DMS53 treated with DMSO at 0.1 percent for 48 hours (cell line): ENCODE measurements at regions not wholly inside any gene's neighbourhood (a gene's known extent, or its start where the extent isn't known, plus 50 kb on each side); places are given as distances from the start of the nearest gene placed in this dataset.
"Not testable (repeated sequence)": the region's sequence is repeated elsewhere in the genome, so short reads cannot be mapped to it uniquely, and the experiment has no call there.

Experiments
- DNase-seq: peaks from one replicate; lab custom pipeline; 2025; ENCODE audit not compliant: unreplicated experiment; lab: John Stamatoyannopoulos, UW

DNA sequence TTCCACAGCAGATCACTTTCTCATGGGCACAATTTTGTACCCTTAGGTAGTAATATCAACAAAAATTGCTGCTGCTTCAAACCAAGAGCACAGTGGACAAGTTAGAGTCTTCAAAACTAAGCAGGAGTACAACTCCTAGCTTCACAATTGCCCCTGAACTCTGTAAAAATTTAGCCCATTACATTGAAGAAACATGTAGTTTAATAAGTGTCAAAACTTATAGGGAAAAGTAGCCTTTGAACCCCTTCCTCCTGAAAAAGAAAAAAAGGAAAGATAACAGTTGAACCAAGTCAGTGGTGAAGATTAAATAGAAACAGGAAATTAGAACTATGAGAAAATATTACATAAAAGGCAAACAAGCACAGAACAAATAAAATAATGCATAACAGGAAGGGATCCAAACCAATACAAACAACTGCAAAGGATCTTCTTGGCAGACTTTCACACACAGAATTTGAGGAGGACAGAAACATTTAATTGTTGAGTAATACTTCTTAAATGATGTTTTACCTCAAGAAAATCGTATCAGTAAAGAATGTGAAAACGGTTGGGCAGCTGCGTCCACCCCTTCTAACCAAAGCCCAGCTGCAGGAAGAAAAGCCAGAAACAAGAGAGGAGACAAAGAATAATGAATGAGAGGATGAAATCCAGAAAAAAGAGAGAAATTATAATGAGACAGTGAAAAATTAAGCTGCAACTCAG lies 636.0 kb downstream of the NR2F1-AS1 start:
- peak; percentile 29 for DNase-seq

- no peak for DNase-seq
These were observed 636.7 kb downstream of the NR2F1-AS1 start for GRCh38 chr5:92944337-92944736.

GRCh38 chr5:92942762-92943161 lies 638.3 kb downstream of the NR2F1-AS1 start:
- DNase-seq: no peak

- no peak for DNase-seq
These were observed 639.2 kb downstream of the NR2F1-AS1 start for GRCh38 chr5:92941806-92942205.

GRCh38 chr5:92939428-92939827 lies 641.6 kb downstream of the NR2F1-AS1 start:
- no peak for DNase-seq

DNA sequence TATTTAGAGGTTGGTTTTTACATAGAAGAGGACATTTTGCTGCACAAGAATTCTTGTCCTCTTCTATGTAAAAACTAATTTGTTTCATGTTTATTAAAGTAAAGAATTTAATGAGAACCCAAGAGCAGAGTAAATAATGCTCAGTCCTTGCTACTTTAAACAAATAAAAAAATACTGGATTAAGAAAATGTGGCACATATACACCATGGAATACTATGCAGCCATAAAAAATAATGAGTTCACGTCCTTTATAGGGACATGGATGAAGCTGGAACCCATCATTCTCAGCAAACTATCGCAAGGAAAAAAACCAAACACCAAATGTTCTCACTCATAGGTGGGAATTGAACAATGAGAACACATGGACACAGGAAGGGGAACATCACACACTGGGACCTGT lies 643.6 kb downstream of the NR2F1-AS1 start:
- DNase-seq: not testable (repeated sequence)

DNA sequence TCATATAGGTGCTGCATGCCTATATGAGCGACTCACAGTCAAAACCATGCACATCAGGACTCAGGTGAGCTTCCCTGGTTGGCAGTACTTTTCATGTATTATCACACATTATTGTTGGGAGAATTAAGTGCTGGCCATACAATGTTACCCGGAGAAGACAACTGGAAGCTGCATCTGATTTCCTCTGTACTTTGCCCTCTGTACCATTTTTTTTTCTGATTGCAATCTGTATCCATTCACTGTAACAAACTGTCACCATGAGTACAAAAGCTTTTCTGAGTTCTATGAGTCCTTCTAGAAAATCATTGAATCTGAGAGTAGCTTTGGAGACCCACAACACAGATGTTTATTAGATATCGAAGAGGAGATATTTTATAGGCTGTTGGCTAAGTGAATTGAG lies 651.0 kb downstream of the NR2F1-AS1 start:
- no peak for DNase-seq

DNA sequence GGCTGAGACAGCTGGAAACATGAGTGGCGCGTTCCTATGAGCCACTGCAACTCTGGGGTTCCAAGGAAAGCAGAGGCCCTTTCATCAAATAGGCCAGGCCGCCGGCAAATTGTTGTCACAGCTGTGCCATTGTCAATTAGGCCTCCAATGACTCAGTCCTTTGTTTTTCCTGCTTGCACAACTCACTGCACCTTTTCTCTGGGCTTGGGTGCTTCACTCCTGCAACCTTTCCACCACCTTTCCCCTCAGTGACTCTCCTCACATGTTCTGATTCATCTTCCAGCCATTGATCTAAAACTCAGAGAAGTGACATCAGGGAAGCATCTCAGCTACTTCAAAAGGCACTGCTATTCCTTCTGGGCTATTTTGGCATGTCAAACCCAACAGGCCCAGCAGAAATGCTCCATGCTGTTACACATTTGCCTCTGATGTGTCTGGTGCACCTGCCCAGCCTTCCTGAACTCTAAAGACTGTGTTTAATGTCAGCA lies 653.7 kb downstream of the NR2F1-AS1 start:
- DNase-seq: peak; percentile 96

DNA sequence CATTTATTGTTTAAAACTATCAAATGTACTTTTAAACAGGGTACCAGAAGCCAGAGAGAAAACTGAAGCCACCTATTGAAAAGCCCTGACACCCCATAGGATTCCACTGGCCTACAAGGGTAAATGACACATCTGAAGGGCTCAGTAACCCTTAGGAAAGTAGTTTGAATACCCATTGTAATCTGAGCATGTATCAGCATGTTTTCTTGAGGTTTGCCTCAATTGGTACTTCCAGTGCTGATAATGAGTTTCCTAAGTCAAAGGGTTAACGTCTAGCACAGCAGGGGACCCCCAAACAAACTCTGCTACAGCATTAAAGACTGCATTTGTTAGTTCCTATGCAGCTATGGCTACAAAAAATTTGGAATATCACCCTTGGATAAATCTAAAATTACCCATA lies 657.1 kb downstream of the NR2F1-AS1 start:
- no peak for DNase-seq

DNA sequence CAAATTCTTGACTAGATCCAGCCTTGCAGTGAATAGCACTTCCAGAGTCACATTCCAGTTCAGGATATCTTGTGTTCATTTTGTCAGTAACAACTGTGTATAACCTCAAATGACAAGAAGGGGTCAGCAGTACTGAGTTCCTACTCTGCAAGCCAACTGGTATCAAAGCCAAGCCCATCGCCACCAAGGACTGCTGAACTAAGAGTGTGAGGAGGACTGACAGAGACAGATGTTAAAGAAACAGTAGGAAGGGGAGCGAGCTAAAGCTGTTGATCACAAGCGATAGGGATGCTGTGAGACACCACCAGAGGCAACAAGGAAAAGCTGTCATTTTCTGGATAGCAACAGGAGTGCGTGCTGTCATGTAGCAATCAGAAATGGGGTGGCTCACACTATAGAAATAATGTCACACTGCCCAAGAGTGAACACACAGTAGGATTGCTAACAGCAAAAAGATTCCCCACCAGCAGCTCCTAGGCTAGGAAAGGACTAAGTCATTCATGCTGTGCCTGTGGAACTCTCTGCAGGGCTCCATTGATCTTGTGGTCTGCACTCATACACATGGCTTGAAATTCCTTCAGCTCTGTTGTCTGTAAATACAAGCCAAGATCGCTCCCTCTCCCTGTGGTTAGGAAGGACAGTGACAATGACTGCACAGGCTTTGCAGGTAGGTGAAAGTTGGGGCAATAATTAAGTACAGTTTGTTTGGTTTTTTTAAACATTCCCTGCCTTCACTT lies 658.6 kb downstream of the NR2F1-AS1 start:
- DNase-seq: no peak

DNA sequence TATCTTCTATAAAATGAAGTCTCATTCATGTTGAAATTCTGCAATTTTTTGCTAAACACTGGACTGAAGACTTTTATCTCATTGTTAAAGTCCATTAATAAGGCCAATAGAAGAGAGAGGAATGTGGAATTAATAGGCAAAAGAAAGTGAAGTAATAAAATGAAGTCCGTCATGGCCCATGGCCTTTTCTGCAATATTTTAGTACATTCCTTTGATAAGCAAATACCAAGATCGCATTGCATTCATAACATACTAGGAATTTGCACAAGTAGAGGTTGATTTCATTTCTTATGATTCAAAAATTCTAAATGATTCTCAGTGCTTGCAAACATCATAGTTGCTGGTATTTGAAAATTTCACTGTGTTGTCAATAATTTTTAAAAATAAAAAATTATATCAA lies 664.0 kb downstream of the NR2F1-AS1 start:
- no peak for DNase-seq

DNA sequence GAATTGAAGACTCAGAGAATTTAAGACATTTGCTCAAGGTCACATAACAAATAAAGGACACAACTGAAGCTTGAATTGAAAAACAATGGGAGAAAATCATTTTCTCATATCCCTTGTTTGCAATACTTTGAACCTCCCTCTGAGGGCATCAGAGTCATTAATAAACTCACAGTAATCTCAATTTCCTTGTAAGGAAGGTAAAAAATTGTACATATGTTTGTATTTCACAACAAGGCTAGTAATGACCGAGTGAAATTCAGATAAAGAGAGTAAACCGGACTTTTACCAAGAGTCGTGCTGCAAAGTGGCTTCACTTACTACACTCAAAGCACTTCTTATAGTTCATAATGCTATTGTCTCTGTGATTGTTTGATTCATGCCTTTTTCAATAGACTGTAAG lies 665.0 kb downstream of the NR2F1-AS1 start:
- DNase-seq: no peak

GRCh38 chr5:92912283-92912682 lies 668.7 kb downstream of the NR2F1-AS1 start:
- DNase-seq: no peak

DNA sequence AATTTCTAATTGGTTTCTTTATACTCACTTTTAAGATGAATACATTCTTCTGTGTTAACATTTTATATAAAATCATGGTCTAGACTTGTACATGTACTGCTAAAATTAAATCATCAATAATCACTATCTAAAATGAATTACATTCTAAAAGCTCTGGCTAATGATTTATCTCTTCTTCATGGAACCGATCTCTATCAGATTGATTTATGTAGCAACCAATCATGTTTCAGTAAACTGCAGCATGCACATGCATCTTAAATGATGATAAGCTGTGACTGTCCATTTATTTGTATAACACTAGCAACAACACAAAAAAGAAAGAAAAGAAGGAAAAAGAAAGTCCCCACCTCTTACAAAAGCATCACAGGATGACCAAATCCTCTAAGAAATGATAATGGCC lies 669.2 kb downstream of the NR2F1-AS1 start:
- no peak for DNase-seq

- DNase-seq: no peak
These were observed 669.7 kb downstream of the NR2F1-AS1 start for GRCh38 chr5:92911293-92911692.

- DNase-seq: no peak
These were observed 671.4 kb downstream of the NR2F1-AS1 start for GRCh38 chr5:92909602-92909962.

DNA sequence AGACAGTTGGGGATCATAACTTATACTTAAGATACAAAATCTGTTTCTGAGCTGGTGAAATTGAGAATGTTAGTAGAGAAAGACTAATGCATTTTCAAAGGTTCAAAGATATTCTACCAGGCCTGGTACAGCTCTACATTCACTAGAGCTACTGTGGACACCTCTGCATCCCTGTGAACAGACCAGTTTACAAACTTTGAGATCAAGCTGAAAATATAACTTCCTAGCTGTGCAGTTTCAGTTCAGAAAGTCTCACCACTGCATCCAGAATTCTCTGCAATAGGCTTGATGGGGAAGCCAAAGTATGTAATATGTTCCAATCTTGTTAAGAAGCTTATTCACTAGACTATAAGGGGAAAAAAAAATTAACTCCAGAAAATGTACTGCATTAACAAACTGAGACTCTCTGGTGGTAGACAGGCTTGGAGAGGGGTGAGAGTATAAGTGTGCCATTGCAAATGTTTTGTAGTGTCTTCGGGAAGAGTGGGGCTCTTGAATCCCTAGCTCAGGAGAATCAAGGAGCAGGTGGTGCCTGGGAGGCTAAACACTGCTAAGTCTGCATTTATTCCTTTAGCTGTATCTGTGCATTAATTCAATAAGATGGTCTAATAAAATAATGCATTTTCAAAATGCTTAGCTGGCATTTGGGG lies 671.9 kb downstream of the NR2F1-AS1 start:
- DNase-seq: no peak

DNA sequence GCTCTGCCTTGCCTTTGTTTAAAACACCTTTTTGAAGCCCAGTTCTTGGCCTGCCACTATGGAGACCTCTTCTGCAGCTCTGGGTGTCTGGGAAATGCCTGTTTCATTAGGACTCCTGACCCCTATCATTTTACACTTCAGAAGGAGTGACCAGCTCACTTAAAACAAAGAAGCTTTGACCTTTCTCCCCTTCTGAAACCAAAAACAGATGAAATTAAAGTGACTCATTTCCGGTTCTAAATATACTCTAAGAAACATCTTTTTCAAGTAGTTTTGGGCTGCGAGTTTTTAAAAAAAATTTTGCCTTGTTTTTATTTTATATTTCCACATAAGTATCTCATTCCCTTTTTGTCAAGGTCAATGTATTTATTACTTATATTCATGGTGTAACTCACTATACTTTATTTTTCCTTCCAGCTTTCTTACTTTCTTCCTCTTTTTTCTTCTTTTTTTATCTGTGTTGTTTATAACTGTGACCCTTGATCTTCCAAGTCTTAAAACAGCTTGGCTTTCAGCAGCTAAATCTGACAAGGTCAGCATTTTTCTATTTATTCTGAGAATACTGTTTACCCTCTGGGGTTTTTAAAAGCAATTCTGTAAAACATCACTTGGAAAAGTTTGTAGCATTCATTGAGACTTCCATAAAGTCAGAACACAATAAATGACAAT lies 672.9 kb downstream of the NR2F1-AS1 start:
- no peak for DNase-seq

- DNase-seq: no peak
These were observed 674.1 kb downstream of the NR2F1-AS1 start for GRCh38 chr5:92906798-92907376.

DNA sequence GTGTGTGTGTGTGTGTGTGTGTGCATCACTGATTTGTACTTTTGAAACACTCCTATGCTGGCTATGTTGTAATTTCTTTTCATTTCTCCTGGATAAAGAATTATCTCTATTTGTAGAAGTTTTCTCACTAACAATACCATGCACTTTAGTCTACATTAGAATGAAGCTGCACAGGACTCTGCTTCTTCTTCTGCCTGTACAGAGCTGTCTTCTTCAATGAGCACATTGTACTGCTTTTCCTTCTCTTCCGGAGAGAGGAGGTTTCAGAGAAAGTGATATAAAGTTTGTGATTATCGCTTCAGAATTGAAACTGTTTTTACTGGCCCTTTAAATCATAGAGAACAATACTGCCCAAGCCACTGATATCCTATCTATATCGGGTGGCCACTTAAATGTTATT lies 677.0 kb downstream of the NR2F1-AS1 start:
- no peak for DNase-seq

- no peak for DNase-seq
These were observed 681.4 kb downstream of the NR2F1-AS1 start for GRCh38 chr5:92899611-92900010.
